Uterus (tissue), 3 donors: ENCODE measurements at regions not wholly inside any gene's neighbourhood (a gene's known extent, or its start where the extent isn't known, plus 50 kb on each side); places are given as distances from the start of the nearest gene placed in this dataset.

Experiments used
- DNase-seq, 2 donors: peaks; one replicate each; pipeline ENCODE4 v3.0.0-alpha.2; 2019 to 2020
- H3K27ac ChIP-seq, 2 donors: fragments of 200-600 bp; sonication (generic); 1 replicate in 1 of 2; 2 replicates in 1 of 2; pipeline ENCODE4 v1.5.1; 2016 to 2018
- H3K27me3 ChIP-seq, 2 donors: fragments of 200-600 bp; sonication (generic); one replicate each; pipeline ENCODE4 v1.5.1; 2018 to 2019; ENCODE audit warnings: control low read depth in 1 of 2
- H3K36me3 ChIP-seq, 2 donors: fragments of 200-600 bp; sonication (generic); one replicate each; pipeline ENCODE4 v1.5.1; 2019; ENCODE audit warnings: control low read depth in 1 of 2
- H3K4me1 ChIP-seq, 2 donors: fragments of 200-600 bp; sonication (generic); one replicate each; pipeline ENCODE4 v1.5.1; 2018 to 2019; ENCODE audit warnings: control low read depth in 1 of 2
- H3K4me3 ChIP-seq, 2 donors: fragments of 200-600 bp; sonication (generic); 1 replicate in 1 of 2; 2 replicates in 1 of 2; pipeline ENCODE4 v1.5.1; 2018 to 2019; ENCODE audit warnings: mild to moderate bottlenecking in 1 of 2
- H3K9me3 ChIP-seq, 2 donors: fragments of 200-600 bp; sonication (generic); one replicate each; pipeline ENCODE4 v1.5.1; 2019; ENCODE audit warnings: control low read depth in 1 of 2
- POLR2A ChIP-seq, 2 donors: fragments of 450-650 bp; IDR thresholded peaks; one replicate each; pipeline ENCODE4 v1.6.1; 2016; ENCODE audit warnings: antibody characterized with exemption in 2 of 2, mild to moderate bottlenecking in 1 of 2, moderate library complexity in 1 of 2
- intact Hi-C: fragments of 100-400 bp; cut with DNase I; formaldehyde crosslinking; loops from one replicate; pipeline ENCODE4 v1.15.1; 2023; ENCODE audit warnings: low total_unique reads
- TF ChIP-seq, protein P1 (sequence below), 4 experiments: fragments of 200-600 bp in 2 of 4; fragments of 450-650 bp in 2 of 4; sonication (generic) in 2 of 4; IDR thresholded peaks; one replicate each; pipeline ENCODE4 v1.5.1; 2016 to 2019; ENCODE audit warnings: antibody characterized with exemption in 4 of 4, mild to moderate bottlenecking in 2 of 4, moderate library complexity in 1 of 4
- donor health status: DM: yes; HTN: yes; CAD: no.

DNA sequence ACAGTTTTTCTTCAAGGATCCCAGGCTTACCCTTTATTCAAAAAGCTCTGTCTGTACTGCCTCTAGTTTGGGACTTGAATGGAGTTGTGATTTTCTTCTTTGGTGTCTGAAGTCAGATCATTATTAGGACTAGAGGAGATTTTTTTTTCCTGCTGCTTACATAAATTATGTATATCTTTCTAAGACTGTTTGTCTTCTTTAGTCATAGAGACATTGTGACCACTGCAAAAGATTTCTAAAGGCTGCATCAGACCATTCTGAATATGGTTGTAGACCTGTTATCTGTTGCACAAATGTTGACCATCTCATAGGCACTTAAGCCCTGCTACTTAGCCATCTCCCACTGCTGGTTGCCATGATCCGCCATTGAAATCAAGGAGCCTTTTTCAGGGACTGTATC, 238.5 kb upstream of the SMARCA2 start:
- no peaks in the 10 kb centered on the region for H3K9me3 ChIP-seq
- H3K36me3 ChIP-seq, result no peaks in the 10 kb centered on the region
- H3K4me3 ChIP-seq, result no peak overlapping the region
- DNase-seq, result no peak
- no peaks in the 10 kb centered on the region for H3K4me1 ChIP-seq
- no peaks in the 10 kb centered on the region for H3K27me3 ChIP-seq
- TF ChIP-seq, protein P1, sequence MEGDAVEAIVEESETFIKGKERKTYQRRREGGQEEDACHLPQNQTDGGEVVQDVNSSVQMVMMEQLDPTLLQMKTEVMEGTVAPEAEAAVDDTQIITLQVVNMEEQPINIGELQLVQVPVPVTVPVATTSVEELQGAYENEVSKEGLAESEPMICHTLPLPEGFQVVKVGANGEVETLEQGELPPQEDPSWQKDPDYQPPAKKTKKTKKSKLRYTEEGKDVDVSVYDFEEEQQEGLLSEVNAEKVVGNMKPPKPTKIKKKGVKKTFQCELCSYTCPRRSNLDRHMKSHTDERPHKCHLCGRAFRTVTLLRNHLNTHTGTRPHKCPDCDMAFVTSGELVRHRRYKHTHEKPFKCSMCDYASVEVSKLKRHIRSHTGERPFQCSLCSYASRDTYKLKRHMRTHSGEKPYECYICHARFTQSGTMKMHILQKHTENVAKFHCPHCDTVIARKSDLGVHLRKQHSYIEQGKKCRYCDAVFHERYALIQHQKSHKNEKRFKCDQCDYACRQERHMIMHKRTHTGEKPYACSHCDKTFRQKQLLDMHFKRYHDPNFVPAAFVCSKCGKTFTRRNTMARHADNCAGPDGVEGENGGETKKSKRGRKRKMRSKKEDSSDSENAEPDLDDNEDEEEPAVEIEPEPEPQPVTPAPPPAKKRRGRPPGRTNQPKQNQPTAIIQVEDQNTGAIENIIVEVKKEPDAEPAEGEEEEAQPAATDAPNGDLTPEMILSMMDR (IDR thresholded peaks at IDR 0.05), result no peak
- TF ChIP-seq POLR2A (IDR thresholded peaks at IDR 0.05), result no peak
- intact Hi-C loops, result no loop called here
- H3K27ac ChIP-seq, result no peak overlapping the region

DNA sequence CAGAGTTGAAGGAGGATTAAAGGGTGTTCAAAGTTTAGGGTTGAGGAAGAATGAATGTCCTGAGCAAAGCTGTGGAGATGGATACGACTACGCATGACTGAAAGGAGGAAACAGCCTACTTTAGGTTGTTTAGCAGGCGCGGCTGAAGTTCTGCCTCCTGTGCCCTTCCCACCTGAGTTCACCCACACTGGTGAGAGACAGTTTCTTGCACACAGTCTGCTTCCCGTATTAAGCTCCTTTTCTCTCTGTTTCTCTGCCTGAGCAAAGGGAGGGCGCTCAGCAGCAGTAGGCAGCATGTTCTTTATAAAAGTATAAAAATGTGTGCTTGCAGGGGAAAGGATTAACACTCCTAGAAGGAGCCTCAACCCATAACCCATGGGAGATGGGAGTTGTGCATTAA, 224.0 kb upstream of the SMARCA2 start:
- Histone ChIP-seq H3K9me3 (no peaks in the 10 kb centered on the region), H3K27me3 (no peaks in the 10 kb centered on the region), H3K4me3 (no peak overlapping the region), H3K36me3 (no peaks in the 10 kb centered on the region), H3K4me1 (no peaks in the 10 kb centered on the region), H3K27ac (no peak overlapping the region)
- TF ChIP-seq, protein P1 (IDR thresholded peaks at IDR 0.05), result no peak
- TF ChIP-seq POLR2A (IDR thresholded peaks at IDR 0.05), result no peak
- intact Hi-C loops, result no loop called here
- DNase-seq, result no peak

DNA sequence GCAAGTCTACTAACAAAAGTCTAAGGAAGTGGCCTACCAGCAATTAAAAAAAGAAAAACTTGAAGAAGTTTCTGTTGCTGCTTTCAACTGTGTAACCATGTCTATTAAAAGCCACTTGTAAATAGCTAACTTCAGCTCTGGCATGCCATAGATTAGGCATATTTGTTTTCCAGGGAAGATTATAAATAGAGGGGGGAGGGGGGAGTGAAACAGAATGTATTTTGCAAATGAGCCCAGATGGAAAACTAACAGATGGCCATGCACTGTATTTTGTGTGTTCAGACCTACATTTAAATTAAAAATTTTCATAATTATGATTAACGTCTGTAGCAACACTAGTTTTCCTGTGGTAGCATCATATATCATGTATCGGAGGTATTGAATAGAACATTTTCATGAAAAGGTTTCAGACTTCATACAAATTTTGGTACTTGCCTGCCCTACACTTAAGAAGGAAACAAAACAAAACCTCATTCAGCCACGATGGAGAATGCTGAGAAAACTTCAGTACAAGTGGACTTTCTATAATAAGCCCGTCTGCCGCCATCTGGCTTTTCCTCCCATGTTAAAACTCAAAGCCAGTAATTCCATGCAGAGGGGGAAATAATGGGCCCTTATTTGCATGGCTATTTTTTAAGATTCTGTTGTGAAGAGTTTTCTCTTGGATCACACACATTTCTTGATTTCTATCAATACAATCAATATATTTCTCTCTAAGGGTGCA, 220.4 kb upstream of the SMARCA2 start:
- Histone ChIP-seq H3K4me3 (no peak overlapping the region), H3K27me3 (no peaks in the 10 kb centered on the region), H3K36me3 (no peaks in the 10 kb centered on the region), H3K27ac (no peak overlapping the region), H3K9me3 (no peaks in the 10 kb centered on the region), H3K4me1 (no peaks in the 10 kb centered on the region)
- no peak for DNase-seq
- TF ChIP-seq POLR2A (IDR thresholded peaks at IDR 0.05), result no peak
- TF ChIP-seq, protein P1 (IDR thresholded peaks at IDR 0.05), result no peak
- intact Hi-C loops, result no loop called here

DNA sequence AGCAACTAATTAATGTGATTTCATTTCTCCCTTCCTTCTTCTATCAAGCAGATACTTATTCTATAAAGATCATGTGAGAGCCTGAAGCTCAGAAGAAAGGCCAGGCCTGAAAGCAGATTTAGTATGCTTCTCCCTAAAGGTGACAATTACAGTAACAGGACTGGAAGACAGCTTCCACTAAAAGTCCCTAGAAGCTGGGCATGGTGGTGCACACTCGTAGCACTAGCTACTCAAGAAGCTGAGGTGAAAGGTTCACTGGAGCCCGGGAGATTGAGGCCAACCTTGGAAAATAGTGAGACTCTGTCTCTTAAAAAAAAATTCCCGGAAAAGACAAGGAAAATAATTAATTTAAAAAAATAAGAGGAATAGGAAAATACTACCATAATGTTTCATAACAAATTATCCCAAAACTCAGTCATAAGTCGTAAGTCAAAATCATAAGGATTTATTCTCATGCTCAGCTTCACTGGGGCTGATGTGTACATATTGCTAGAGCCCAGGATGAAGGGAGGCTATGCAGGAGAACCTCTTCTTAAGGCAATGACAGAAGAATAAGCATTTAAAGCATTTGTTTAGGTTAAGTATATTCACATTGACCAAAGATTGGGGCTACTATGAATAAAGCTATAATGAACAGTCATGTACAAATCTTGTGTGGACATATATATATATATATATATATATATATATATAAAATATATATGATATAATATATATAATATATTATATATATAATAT, 210.8 kb upstream of the SMARCA2 start:
- intact Hi-C loops, result no loop called here
- no peaks in the 10 kb centered on the region for H3K36me3 ChIP-seq
- H3K27me3 ChIP-seq, result no peaks in the 10 kb centered on the region
- H3K4me1 ChIP-seq, result no peaks in the 10 kb centered on the region
- DNase-seq, result no peak
- H3K27ac ChIP-seq, result no peak overlapping the region
- H3K4me3 ChIP-seq, result no peak overlapping the region
- no peaks in the 10 kb centered on the region for H3K9me3 ChIP-seq
- no peak for TF ChIP-seq POLR2A (IDR thresholded peaks at IDR 0.05)
- TF ChIP-seq, protein P1 (IDR thresholded peaks at IDR 0.05), result no peak

DNA sequence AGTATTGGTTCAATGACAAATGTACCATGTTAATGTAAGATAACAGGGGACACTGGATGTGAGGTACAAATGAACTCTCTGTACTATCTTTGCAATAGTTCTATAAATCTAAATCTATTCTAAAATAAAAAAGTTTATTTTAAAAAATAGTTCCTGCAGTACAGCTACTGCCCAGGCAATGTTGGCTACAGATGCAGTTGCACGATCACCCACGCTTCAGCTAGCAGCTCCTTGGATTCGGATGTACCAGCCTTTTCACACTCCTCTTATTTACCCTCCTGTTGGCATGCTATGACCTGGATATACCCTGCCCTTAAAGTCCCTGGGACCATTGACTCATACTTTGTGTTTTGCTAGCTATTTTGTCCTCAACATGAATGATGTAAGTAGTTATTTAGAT, 185.4 kb upstream of the SMARCA2 start:
- Histone ChIP-seq H3K4me1 (no peaks in the 10 kb centered on the region), H3K27me3 (no peaks in the 10 kb centered on the region), H3K36me3 (no peaks in the 10 kb centered on the region), H3K27ac (no peak overlapping the region), H3K9me3 (no peaks in the 10 kb centered on the region), H3K4me3 (no peak overlapping the region)
- TF ChIP-seq POLR2A (IDR thresholded peaks at IDR 0.05), result no peak
- TF ChIP-seq, protein P1 (IDR thresholded peaks at IDR 0.05), result no peak
- no peak for DNase-seq
- intact Hi-C loops, result no loop called here
